ENCODE measurements at regions not wholly inside any gene's neighbourhood (a gene's known extent, or its start where the extent isn't known, plus 50 kb on each side); places are given as distances from the start of the nearest gene placed in this dataset.

GRCh38 chr16:52742608-52743170, 195.7 kb upstream of the TOX3 start:
- DNase-seq (ENCODE audit: low read depth in 1 of 2, low spot score in 1 of 2) (no peak), ATAC-seq (no peak), FAIRE-seq (no peak)
- TF ChIP-seq HOXB5 (CRISPR knock-in tag; IDR thresholded peaks at IDR 0.05): no peak
- TF ChIP-seq BHLHE40 (IDR thresholded peaks at IDR 0.05; ENCODE audit: low read depth, low read length): no peak
- TF ChIP-seq GATA3 (IDR thresholded peaks at IDR 0.05; ENCODE audit: borderline replicate concordance): no peak
- no peak for TF ChIP-seq HMGXB4 (CRISPR knock-in tag; IDR thresholded peaks at IDR 0.05; ENCODE audit: borderline replicate concordance)
- no peak for TF ChIP-seq HOXB13 (CRISPR knock-in tag; IDR thresholded peaks at IDR 0.05; ENCODE audit: low read depth)
- TF ChIP-seq ZSCAN20 (CRISPR knock-in tag; IDR thresholded peaks at IDR 0.05): no peak
- TF ChIP-seq TFCP2L1 (CRISPR knock-in tag; IDR thresholded peaks at IDR 0.05): no peak
- TF ChIP-seq FOSB (CRISPR knock-in tag; IDR thresholded peaks at IDR 0.05): no peak
- no peak for TF ChIP-seq RAD21 (conservative IDR thresholded peaks at IDR 0.05 in 1 of 2, IDR thresholded peaks at IDR 0.05 in 1 of 2)
- no peak for TF ChIP-seq NFE2L2 (conservative IDR thresholded peaks at IDR 0.05; ENCODE audit: low read length)
- TF ChIP-seq JUNB (IDR thresholded peaks at IDR 0.05): no peak
- no peak for TF ChIP-seq USF2 (IDR thresholded peaks at IDR 0.05)
- no peak for TF ChIP-seq ZFP36 (IDR thresholded peaks at IDR 0.05; ENCODE audit: borderline replicate concordance, partially characterized antibody)
- no peak for TF ChIP-seq CBX8 (IDR thresholded peaks at IDR 0.05)
- no peak for TF ChIP-seq SMC3 (IDR thresholded peaks at IDR 0.05)
- ChIA-PET POLR2A (no interaction called here), CTCF (interaction anchor here (0.7 kb wide), 1 partner anchor 751 kb away, joined by 3 read pairs; no protein-coding TSS in a partner anchor)
- Histone ChIP-seq H3K4me2 (no peak overlapping the region), H3K4me1 (no peaks in the 10 kb centered on the region), H3K4me3 (no peak overlapping the region), H3K9me3 (no peaks in the 10 kb centered on the region), H3K27ac (no peak overlapping the region)
- WGBS (ENCODE audit: missing lambda C conversion rate): 15% methylated on average over 4 of the region's 4 CpGs

GRCh38 chr16:52742052-52742451, 195.1 kb upstream of the TOX3 start:
- H3K27ac ChIP-seq: no peak overlapping the region
- 82% methylated on average over 8 of the region's 8 CpGs for WGBS (ENCODE audit: missing lambda C conversion rate)
- ATAC-seq: no peak
- DNase-seq (ENCODE audit: low read depth in 1 of 2, low spot score in 1 of 2): no peak
- no peaks in the 10 kb centered on the region for H3K9me3 ChIP-seq
- H3K4me1 ChIP-seq: no peaks in the 10 kb centered on the region
- no peak overlapping the region for H3K4me3 ChIP-seq
- no peak for FAIRE-seq
- no peak overlapping the region for H3K4me2 ChIP-seq
- ChIA-PET POLR2A (no interaction called here), CTCF (interaction anchor here (0.7 kb wide), 1 partner anchor 750 kb away, joined by 3 read pairs; no protein-coding TSS in a partner anchor)
- TF ChIP-seq PHF8 (IDR thresholded peaks at IDR 0.05; ENCODE audit: borderline replicate concordance, low read depth) (no peak), CEBPB (IDR thresholded peaks at IDR 0.05) (no peak), E2F6 (IDR thresholded peaks at IDR 0.05; ENCODE audit: borderline replicate concordance, low read depth) (no peak), TP53 (CRISPR knock-in tag; IDR thresholded peaks at IDR 0.05) (no peak), ELK1 (IDR thresholded peaks at IDR 0.05; ENCODE audit: low read depth, low read length) (no peak), PBX3 (IDR thresholded peaks at IDR 0.05) (no peak), CBX8 (IDR thresholded peaks at IDR 0.05) (no peak), ZSCAN20 (CRISPR knock-in tag; IDR thresholded peaks at IDR 0.05) (no peak), JUNB (IDR thresholded peaks at IDR 0.05) (no peak), POLR2AphosphoS2 (conservative IDR thresholded peaks at IDR 0.05; ENCODE audit: low read length) (no peak), GATA3 (IDR thresholded peaks at IDR 0.05; ENCODE audit: borderline replicate concordance) (no peak), HOXB13 (CRISPR knock-in tag; IDR thresholded peaks at IDR 0.05; ENCODE audit: low read depth) (no peak), ZFP36 (IDR thresholded peaks at IDR 0.05; ENCODE audit: borderline replicate concordance, partially characterized antibody) (no peak), NR3C1 (IDR thresholded peaks at IDR 0.05) (no peak), CHD4 (IDR thresholded peaks at IDR 0.05; ENCODE audit: borderline replicate concordance) (no peak), FOSB (CRISPR knock-in tag; IDR thresholded peaks at IDR 0.05) (no peak), CBX2 (IDR thresholded peaks at IDR 0.05; ENCODE audit: borderline replicate concordance, low read depth) (no peak)

Data from A549 (cell line).